H7 (cell line): ENCODE measurements at regions not wholly inside any gene's neighbourhood (a gene's known extent, or its start where the extent isn't known, plus 50 kb on each side); places are given as distances from the start of the nearest gene placed in this dataset.

Source experiments
- DNase-seq: peaks from one replicate; pipeline ENCODE4 v3.0.0; 2012
- H3K27me3 ChIP-seq: 2 replicates; pipeline ENCODE4 v1.6.0; 2011; ENCODE audit warnings: mild to moderate bottlenecking, low read length; ENCODE audit not compliant: control insufficient read depth, insufficient read depth
- H3K36me3 ChIP-seq: replicated peaks from 2 replicates; pipeline ENCODE4 v1.5.1; 2011; ENCODE audit warnings: low read length; ENCODE audit not compliant: control insufficient read depth, insufficient read depth
- H3K4me3 ChIP-seq: 2 replicates; pipeline ENCODE4 v1.5.1; 2011; ENCODE audit warnings: low read depth, mild to moderate bottlenecking, control low read depth, low read length, moderate library complexity; ENCODE audit not compliant: insufficient read depth

GRCh38 chr6:121499666-121500065 lies 64.2 kb downstream of the GJA1 start:
- H3K36me3 ChIP-seq = no peaks in the 10 kb centered on the region
- H3K4me3 ChIP-seq = no peak overlapping the region
- no peak for DNase-seq
- no peaks in the 10 kb centered on the region for H3K27me3 ChIP-seq

GRCh38 chr6:121503589-121503991 lies 68.1 kb downstream of the GJA1 start:
- Histone ChIP-seq H3K4me3 (no peak overlapping the region), H3K36me3 (no peaks in the 10 kb centered on the region), H3K27me3 (no peaks in the 10 kb centered on the region; the same call in 1 of the 2 replicates)
- no peak for DNase-seq

- no peak for DNase-seq
- H3K4me3 ChIP-seq = no peak overlapping the region
- no peaks in the 10 kb centered on the region for H3K36me3 ChIP-seq
- H3K27me3 ChIP-seq = no peaks in the 10 kb centered on the region; the same call in 1 of the 2 replicates
Observed at GRCh38 chr6:121504227-121504626, 68.8 kb downstream of the GJA1 start.

GRCh38 chr6:121505284-121505683 lies 69.8 kb downstream of the GJA1 start:
- Histone ChIP-seq H3K27me3 (no peaks in the 10 kb centered on the region; the same call in 1 of the 2 replicates), H3K4me3 (no peak overlapping the region), H3K36me3 (no peaks in the 10 kb centered on the region)
- no peak for DNase-seq

- Histone ChIP-seq H3K36me3 (no peaks in the 10 kb centered on the region), H3K4me3 (no peak overlapping the region), H3K27me3 (no peaks in the 10 kb centered on the region; the same call in 1 of the 2 replicates)
- no peak for DNase-seq
Observed at GRCh38 chr6:121506761-121507754, 71.6 kb downstream of the GJA1 start.

- no peak for DNase-seq
- Histone ChIP-seq H3K4me3 (no peak overlapping the region), H3K36me3 (no peaks in the 10 kb centered on the region), H3K27me3 (no peaks in the 10 kb centered on the region)
Observed at GRCh38 chr6:121510568-121511177, 75.2 kb downstream of the GJA1 start.

- Histone ChIP-seq H3K27me3 (no peaks in the 10 kb centered on the region), H3K36me3 (no peaks in the 10 kb centered on the region), H3K4me3 (no peak overlapping the region)
- DNase-seq = no peak
Observed at GRCh38 chr6:121515630-121516265, 80.3 kb downstream of the GJA1 start.

GRCh38 chr6:121516331-121516730 lies 80.9 kb downstream of the GJA1 start:
- H3K4me3 ChIP-seq = no peak overlapping the region
- H3K27me3 ChIP-seq = no peaks in the 10 kb centered on the region
- no peak for DNase-seq
- H3K36me3 ChIP-seq = no peaks in the 10 kb centered on the region

GRCh38 chr6:121520337-121521163 lies 85.1 kb downstream of the GJA1 start:
- Histone ChIP-seq H3K36me3 (no peaks in the 10 kb centered on the region), H3K4me3 (no peak overlapping the region), H3K27me3 (no peaks in the 10 kb centered on the region)
- no peak for DNase-seq

GRCh38 chr6:121521164-121521555 lies 85.7 kb downstream of the GJA1 start:
- DNase-seq = no peak
- no peaks in the 10 kb centered on the region for H3K36me3 ChIP-seq
- H3K27me3 ChIP-seq = no peaks in the 10 kb centered on the region
- no peak overlapping the region for H3K4me3 ChIP-seq

- H3K4me3 ChIP-seq = no peak overlapping the region
Observed at GRCh38 chr6:121522265-121522664, 86.8 kb downstream of the GJA1 start.

GRCh38 chr6:121522771-121523386 lies 87.4 kb downstream of the GJA1 start:
- no peaks in the 10 kb centered on the region for H3K27me3 ChIP-seq
- no peak overlapping the region for H3K4me3 ChIP-seq
- no peak for DNase-seq
- H3K36me3 ChIP-seq = no peaks in the 10 kb centered on the region

More at GRCh38 chr6:121522265-121522664, 86.8 kb downstream of the GJA1 start:
- DNase-seq = no peak
- H3K36me3 ChIP-seq = no peaks in the 10 kb centered on the region
- H3K27me3 ChIP-seq = no peaks in the 10 kb centered on the region

- DNase-seq = no peak
- H3K36me3 ChIP-seq = no peaks in the 10 kb centered on the region
- no peaks in the 10 kb centered on the region for H3K27me3 ChIP-seq
- H3K4me3 ChIP-seq = no peak overlapping the region
Observed at GRCh38 chr6:121523628-121524027, 88.2 kb downstream of the GJA1 start.

GRCh38 chr6:121526282-121526681 lies 90.8 kb downstream of the GJA1 start:
- Histone ChIP-seq H3K36me3 (no peaks in the 10 kb centered on the region), H3K4me3 (no peak overlapping the region), H3K27me3 (no peaks in the 10 kb centered on the region)
- DNase-seq = no peak
